LNCAP (cell line): ENCODE measurements at regions not wholly inside any gene's neighbourhood (a gene's known extent, or its start where the extent isn't known, plus 50 kb on each side); places are given as distances from the start of the nearest gene placed in this dataset.

Experiments used
- TF ChIP-seq, protein P1 (sequence below): fragments of 450-650 bp; IDR thresholded peaks from 2 replicates; pipeline ENCODE4 v1.5.1; 2017; ENCODE audit warnings: mild to moderate bottlenecking

GRCh38 chr7:41540601-41541000 is 162.3 kb downstream of the INHBA start:
- TF ChIP-seq, protein P1, sequence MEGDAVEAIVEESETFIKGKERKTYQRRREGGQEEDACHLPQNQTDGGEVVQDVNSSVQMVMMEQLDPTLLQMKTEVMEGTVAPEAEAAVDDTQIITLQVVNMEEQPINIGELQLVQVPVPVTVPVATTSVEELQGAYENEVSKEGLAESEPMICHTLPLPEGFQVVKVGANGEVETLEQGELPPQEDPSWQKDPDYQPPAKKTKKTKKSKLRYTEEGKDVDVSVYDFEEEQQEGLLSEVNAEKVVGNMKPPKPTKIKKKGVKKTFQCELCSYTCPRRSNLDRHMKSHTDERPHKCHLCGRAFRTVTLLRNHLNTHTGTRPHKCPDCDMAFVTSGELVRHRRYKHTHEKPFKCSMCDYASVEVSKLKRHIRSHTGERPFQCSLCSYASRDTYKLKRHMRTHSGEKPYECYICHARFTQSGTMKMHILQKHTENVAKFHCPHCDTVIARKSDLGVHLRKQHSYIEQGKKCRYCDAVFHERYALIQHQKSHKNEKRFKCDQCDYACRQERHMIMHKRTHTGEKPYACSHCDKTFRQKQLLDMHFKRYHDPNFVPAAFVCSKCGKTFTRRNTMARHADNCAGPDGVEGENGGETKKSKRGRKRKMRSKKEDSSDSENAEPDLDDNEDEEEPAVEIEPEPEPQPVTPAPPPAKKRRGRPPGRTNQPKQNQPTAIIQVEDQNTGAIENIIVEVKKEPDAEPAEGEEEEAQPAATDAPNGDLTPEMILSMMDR: no peak

- TF ChIP-seq, protein P1: no peak
Observed at GRCh38 chr7:41538810-41539724, 163.8 kb downstream of the INHBA start.

DNA sequence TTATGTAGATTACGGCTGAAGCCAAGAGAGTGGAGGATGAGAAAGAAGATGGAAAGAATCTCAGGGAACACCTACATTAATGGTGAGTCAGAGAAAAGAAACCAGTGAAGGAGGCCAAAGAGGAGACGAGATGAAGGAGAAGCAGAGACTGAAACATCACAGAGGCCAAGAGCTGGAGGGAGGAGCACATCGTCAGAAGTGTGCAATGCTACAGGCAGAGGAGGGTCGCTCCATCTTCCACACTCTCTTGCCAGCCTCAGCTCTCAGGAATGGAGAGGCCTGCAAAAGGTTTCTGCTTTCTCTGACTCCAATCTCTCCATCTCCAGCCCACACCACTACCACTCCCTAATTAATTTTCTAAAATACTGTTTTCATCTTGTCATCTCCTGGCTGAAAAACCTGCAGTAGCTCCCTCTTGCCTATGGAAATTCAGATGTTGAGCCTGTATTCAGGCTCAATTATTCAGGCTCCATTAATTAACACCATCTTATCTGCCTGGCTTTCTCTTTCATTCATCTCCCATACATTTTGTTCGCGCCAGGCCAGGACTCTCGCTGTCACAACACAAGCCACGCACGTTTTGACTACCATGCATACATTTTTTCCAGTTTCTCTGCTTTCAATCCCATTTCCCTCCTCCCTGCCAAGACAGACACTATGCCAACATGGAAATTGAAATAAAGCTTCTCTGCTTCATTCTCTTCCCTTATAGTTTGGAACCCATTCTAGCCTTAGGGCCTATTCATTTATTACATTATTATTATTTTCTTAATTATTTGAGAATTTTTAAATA is 165.8 kb downstream of the INHBA start:
- TF ChIP-seq, protein P1: no peak

DNA sequence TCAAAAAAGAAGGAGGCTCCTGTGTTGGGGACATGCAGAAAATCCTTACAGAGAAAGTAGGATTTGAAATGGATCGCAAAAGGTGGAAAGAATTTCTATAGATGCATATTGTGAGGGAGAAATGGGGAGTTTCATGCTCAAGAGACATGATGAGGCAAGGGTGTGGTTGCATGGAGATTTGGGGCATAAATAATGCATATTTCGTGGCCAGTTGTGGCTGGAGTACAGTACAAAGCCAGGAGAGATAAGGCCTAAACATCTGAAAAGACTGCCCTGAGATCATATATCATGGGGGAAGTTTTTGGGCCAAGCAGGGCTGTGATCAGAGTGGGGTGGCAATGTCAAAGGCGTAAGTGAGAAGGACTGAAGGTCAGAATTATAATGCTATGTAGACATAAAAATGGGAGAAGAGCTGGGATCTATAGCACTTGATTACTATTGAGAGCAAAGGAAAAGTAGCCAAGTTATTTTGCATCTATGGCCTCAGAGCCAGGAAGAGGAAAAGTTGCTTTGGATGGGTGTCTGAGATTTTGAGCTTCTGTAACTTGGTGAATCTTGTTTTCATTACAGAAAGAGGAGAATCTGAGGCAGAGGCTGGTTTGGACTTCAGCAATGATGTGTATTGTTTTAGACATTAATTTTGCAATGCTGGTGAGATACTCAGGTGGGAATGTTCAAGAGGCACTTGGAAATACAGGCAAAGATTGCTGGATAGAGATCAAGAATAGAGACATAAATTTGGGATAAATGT is 166.6 kb downstream of the INHBA start:
- TF ChIP-seq, protein P1: no peak

GRCh38 chr7:41529831-41530230 is 173.1 kb downstream of the INHBA start:
- TF ChIP-seq, protein P1: no peak

GRCh38 chr7:41524876-41525275 is 178.0 kb downstream of the INHBA start:
- TF ChIP-seq, protein P1: no peak

DNA sequence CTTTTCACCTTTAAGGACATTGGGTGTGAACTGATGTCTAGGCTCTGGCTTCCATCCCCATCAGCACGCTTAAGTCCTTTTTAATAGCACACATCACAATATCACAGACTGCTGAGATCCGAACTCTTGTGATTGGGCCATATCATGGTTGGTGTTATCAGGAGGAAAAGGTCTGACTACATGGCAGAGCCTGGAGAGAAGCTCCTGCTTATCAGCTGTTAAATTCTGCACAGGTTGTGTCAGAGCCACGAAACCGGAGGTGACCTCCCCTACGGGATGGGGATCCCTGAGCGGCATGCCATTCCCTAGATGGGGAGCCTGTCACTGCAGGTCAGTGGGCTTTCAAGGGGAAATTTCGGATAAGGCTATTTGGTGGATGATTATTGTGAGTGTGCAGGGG is 182.4 kb downstream of the INHBA start:
- TF ChIP-seq, protein P1: no peak
